KMS-11 (cell line): ENCODE measurements at regions not wholly inside any gene's neighbourhood (a gene's known extent, or its start where the extent isn't known, plus 50 kb on each side); places are given as distances from the start of the nearest gene placed in this dataset.

Experiments
- H2AFZ ChIP-seq: fragments of 200-600 bp; sonication (generic); 2 replicates; pipeline ENCODE4 v1.6.1; 2016; ENCODE audit warnings: antibody characterized with exemption, mixed run types, low read depth
- H3K27ac ChIP-seq: fragments of 200-600 bp; sonication (generic); 2 replicates; pipeline ENCODE4 v1.6.1; 2016; ENCODE audit warnings: mild to moderate bottlenecking, mixed run types
- H3K27me3 ChIP-seq: fragments of 200-600 bp; sonication (generic); 2 replicates; pipeline ENCODE4 v1.6.1; 2017; ENCODE audit warnings: mild to moderate bottlenecking, low read depth, mixed run types, moderate library complexity; ENCODE audit not compliant: insufficient read depth
- H3K36me3 ChIP-seq: fragments of 200-600 bp; sonication (generic); 2 replicates; pipeline ENCODE4 v1.6.1; 2017; ENCODE audit warnings: mild to moderate bottlenecking, mixed run types; ENCODE audit not compliant: insufficient read depth
- H3K4me1 ChIP-seq: fragments of 200-600 bp; sonication (generic); 2 replicates; pipeline ENCODE4 v1.6.1; 2016; ENCODE audit warnings: mild to moderate bottlenecking, low read depth, mixed run types; ENCODE audit not compliant: poor library complexity, severe bottlenecking
- H3K4me2 ChIP-seq: fragments of 200-600 bp; sonication (generic); 2 replicates; pipeline ENCODE4 v1.7.0; 2016; ENCODE audit warnings: mild to moderate bottlenecking, mixed run types
- H3K4me3 ChIP-seq: fragments of 200-600 bp; sonication (generic); IDR thresholded peaks from 2 replicates; pipeline ENCODE4 v1.6.1; 2017; ENCODE audit warnings: low read depth, low read length, mixed read lengths; ENCODE audit not compliant: insufficient read depth
- H3K79me2 ChIP-seq: fragments of 200-600 bp; sonication (generic); 2 replicates; pipeline ENCODE4 v1.6.1; 2016; ENCODE audit warnings: low read depth, mixed run types; ENCODE audit not compliant: insufficient read depth
- H3K9ac ChIP-seq: fragments of 200-600 bp; sonication (generic); 2 replicates; pipeline ENCODE4 v1.6.1; 2016; ENCODE audit warnings: mild to moderate bottlenecking, mixed run types
- H4K20me1 ChIP-seq: fragments of 200-600 bp; sonication (generic); 2 replicates; pipeline ENCODE4 v1.6.1; 2016; ENCODE audit warnings: mild to moderate bottlenecking, mixed run types; ENCODE audit not compliant: insufficient read depth
- TF ChIP-seq, protein P1 (sequence below): fragments of 200-600 bp; sonication (generic); conservative IDR thresholded peaks from 2 replicates; pipeline ENCODE4 v1.6.1; 2017; ENCODE audit warnings: low read depth, mild to moderate bottlenecking, antibody characterized with exemption, low read length, moderate library complexity, mixed read lengths

DNA sequence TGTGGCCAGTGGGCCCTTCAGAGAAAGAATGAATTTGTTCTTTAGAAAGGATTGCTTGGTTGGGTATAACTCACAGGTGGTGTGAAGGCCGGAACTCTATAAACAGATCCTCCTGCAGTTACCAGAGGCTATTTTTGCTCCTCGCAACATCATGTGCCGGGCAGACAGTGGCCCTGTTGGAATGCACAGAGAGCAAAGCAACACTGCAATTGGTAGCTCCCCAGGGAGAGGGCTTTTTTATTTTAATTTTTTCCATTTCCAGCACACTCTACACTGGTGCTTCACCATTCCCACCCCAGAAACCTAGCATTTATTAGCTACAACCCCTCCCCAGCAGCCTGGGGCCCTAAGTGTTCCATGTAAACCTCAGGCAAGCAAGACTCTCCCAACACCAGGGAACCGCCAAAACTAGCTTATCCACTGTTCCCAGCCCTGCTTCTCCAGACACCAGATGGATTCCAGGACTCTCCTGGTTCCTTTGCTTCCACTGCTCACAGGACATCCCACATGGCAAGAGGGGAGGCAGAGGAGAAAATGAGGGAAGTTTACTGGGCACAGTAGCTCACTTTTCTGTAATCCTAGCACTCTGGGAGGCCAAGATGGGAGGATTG, 75.1 kb upstream of the TMEM164 start:
- TF ChIP-seq, protein P1, sequence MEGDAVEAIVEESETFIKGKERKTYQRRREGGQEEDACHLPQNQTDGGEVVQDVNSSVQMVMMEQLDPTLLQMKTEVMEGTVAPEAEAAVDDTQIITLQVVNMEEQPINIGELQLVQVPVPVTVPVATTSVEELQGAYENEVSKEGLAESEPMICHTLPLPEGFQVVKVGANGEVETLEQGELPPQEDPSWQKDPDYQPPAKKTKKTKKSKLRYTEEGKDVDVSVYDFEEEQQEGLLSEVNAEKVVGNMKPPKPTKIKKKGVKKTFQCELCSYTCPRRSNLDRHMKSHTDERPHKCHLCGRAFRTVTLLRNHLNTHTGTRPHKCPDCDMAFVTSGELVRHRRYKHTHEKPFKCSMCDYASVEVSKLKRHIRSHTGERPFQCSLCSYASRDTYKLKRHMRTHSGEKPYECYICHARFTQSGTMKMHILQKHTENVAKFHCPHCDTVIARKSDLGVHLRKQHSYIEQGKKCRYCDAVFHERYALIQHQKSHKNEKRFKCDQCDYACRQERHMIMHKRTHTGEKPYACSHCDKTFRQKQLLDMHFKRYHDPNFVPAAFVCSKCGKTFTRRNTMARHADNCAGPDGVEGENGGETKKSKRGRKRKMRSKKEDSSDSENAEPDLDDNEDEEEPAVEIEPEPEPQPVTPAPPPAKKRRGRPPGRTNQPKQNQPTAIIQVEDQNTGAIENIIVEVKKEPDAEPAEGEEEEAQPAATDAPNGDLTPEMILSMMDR, result no peak
- H3K4me2 ChIP-seq, result no peak overlapping the region
- H3K27me3 ChIP-seq, result no peaks in the 10 kb centered on the region
- H2AFZ ChIP-seq, result no peak overlapping the region
- no peak overlapping the region for H3K9ac ChIP-seq
- H3K79me2 ChIP-seq, result no peaks in the 10 kb centered on the region
- no peak overlapping the region for H3K27ac ChIP-seq
- no peaks in the 10 kb centered on the region for H3K36me3 ChIP-seq
- no peak overlapping the region for H3K4me3 ChIP-seq
- H3K4me1 ChIP-seq, result peaks cover 20% of the 10 kb centered on the region
- H4K20me1 ChIP-seq, result no peaks in the 10 kb centered on the region

DNA sequence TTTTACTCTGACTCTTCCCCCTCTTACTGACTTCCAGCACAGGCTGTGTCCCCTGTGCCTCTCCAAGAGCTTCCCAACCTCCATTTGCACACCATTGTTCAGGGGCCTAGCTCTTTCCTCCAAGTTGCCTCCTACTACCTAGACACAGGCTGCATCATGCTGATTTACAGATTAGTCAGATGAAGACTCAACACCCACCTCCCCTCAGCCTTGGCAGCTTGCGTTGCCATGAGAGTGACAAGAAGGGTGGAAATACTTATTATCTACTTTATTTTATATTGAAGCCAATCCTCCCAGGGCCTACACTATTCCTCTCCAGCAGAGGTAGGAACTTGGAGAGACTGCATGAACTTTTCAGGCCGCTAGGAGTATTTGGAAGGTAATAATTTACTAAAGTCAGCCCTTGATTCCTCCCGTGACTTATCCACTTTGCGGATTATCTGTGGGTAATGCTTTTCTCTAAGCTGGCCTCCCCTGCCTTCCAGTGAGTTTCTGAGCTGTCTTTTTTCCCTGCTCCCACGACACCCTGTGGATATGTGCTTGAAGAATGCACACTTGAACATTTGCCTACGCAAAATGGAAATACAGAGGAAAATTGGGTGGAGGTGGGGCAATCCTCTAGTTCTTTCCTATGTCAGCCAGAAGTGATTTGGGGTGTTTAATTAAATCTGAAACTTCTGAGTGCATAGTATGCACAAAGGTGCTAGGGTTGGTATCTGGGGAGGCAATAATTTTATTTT, 74.1 kb upstream of the TMEM164 start:
- Histone ChIP-seq H3K27me3 (no peaks in the 10 kb centered on the region), H3K4me1 (peaks cover 20% of the 10 kb centered on the region), H3K36me3 (no peaks in the 10 kb centered on the region), H3K4me3 (no peak overlapping the region), H3K27ac (no peak overlapping the region), H4K20me1 (no peaks in the 10 kb centered on the region), H3K9ac (no peak overlapping the region), H2AFZ (no peak overlapping the region), H3K4me2 (no peak overlapping the region), H3K79me2 (no peaks in the 10 kb centered on the region)
- TF ChIP-seq, protein P1, result no peak

DNA sequence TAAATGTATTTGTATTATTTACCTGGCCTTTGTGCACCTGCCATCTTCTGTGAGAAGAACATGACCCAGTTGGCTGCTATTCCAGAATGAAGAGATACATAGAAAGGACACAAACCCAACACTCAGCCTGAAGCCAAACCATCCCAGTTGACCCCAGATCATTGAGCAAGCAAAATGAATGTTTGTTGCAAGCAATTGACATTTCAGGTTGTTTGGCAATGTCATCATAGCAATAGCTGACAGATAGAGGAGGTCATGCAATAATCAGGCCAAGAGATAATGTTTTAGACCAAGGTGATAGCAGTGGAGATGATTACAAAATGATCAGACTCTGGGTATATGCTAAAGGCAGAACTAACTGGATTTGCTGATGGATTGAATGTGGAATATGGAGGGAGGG, 71.2 kb upstream of the TMEM164 start:
- no peak overlapping the region for H2AFZ ChIP-seq
- H3K36me3 ChIP-seq, result no peaks in the 10 kb centered on the region
- TF ChIP-seq, protein P1, result no peak
- no peaks in the 10 kb centered on the region for H4K20me1 ChIP-seq
- H3K4me3 ChIP-seq, result no peak overlapping the region
- no peaks in the 10 kb centered on the region for H3K4me1 ChIP-seq
- H3K27ac ChIP-seq, result no peak overlapping the region
- H3K9ac ChIP-seq, result no peak overlapping the region
- no peaks in the 10 kb centered on the region for H3K27me3 ChIP-seq
- no peak overlapping the region for H3K4me2 ChIP-seq
- H3K79me2 ChIP-seq, result no peaks in the 10 kb centered on the region

DNA sequence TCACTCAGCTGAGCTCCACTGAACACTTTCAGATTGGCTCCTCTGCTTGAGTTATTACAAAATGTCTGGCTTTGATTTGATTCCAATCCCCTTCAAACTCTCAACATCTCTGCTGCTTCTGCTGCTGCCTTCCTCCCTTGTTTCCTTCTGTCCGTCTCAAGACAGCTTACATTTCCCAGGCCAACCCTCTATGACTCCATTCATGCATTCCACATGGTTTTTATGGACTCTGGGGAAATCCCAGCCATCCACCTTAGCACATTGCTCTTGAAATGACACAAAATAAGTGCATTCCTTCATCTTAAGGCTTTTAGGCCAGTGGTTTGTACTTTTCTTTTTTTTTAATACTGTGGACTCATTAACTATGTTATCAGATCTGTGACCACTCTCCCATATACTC, 68.5 kb upstream of the TMEM164 start:
- Histone ChIP-seq H4K20me1 (no peaks in the 10 kb centered on the region), H3K36me3 (no peaks in the 10 kb centered on the region), H3K27me3 (no peaks in the 10 kb centered on the region), H3K4me2 (no peak overlapping the region), H2AFZ (no peak overlapping the region), H3K4me3 (no peak overlapping the region), H3K79me2 (no peaks in the 10 kb centered on the region), H3K4me1 (no peaks in the 10 kb centered on the region), H3K9ac (no peak overlapping the region), H3K27ac (no peak overlapping the region)
- TF ChIP-seq, protein P1, result no peak
